ENCODE measurements at regions not wholly inside any gene's neighbourhood (a gene's known extent, or its start where the extent isn't known, plus 50 kb on each side); places are given as distances from the start of the nearest gene placed in this dataset.

- Histone ChIP-seq H3K4me3 (ENCODE audit: low read depth, low read length) (no peak overlapping the region), H3K27me3 (ENCODE audit: control insufficient read depth, insufficient read depth, low read length) (no peaks in the 10 kb centered on the region), H3K9ac (no peak overlapping the region), H3K9me3 (ENCODE audit: control insufficient read depth, low read length) (no peaks in the 10 kb centered on the region), H2AFZ (no peak overlapping the region), H3K79me2 (no peaks in the 10 kb centered on the region), H3K4me2 (ENCODE audit: low read length) (no peak overlapping the region), H3K27ac (no peak overlapping the region), H3K36me3 (ENCODE audit: control insufficient read depth, insufficient read depth, low read length) (no peaks in the 10 kb centered on the region), H3K4me1 (no peaks in the 10 kb centered on the region)
- TF ChIP-seq CTCF (IDR thresholded peaks at IDR 0.05): no peak
Observed at GRCh38 chr15:69920221-69920620, 177.5 kb downstream of the TLE3 start.

GRCh38 chr15:69921626-69922619 is 175.8 kb downstream of the TLE3 start:
- Histone ChIP-seq H3K36me3 (ENCODE audit: control insufficient read depth, insufficient read depth, low read length) (no peaks in the 10 kb centered on the region), H2AFZ (no peak overlapping the region), H3K79me2 (no peaks in the 10 kb centered on the region), H3K9ac (no peak overlapping the region), H3K4me2 (ENCODE audit: low read length) (no peak overlapping the region), H3K4me3 (ENCODE audit: low read depth, low read length) (no peak overlapping the region), H3K27ac (no peak overlapping the region), H3K4me1 (no peaks in the 10 kb centered on the region), H3K9me3 (ENCODE audit: control insufficient read depth, low read length) (no peaks in the 10 kb centered on the region), H3K27me3 (ENCODE audit: control insufficient read depth, insufficient read depth, low read length) (no peaks in the 10 kb centered on the region)
- TF ChIP-seq CTCF (IDR thresholded peaks at IDR 0.05): no peak

GRCh38 chr15:69924531-69924930 is 173.2 kb downstream of the TLE3 start:
- Histone ChIP-seq H3K4me3 (ENCODE audit: low read depth, low read length) (no peak overlapping the region), H3K27ac (no peak overlapping the region), H3K27me3 (ENCODE audit: control insufficient read depth, insufficient read depth, low read length) (no peaks in the 10 kb centered on the region), H3K9ac (no peak overlapping the region), H3K4me1 (no peaks in the 10 kb centered on the region), H2AFZ (no peak overlapping the region), H3K36me3 (ENCODE audit: control insufficient read depth, insufficient read depth, low read length) (no peaks in the 10 kb centered on the region), H3K4me2 (ENCODE audit: low read length) (no peak overlapping the region), H3K79me2 (no peaks in the 10 kb centered on the region), H3K9me3 (ENCODE audit: control insufficient read depth, low read length) (no peaks in the 10 kb centered on the region)
- no peak for TF ChIP-seq CTCF (IDR thresholded peaks at IDR 0.05)

GRCh38 chr15:69926006-69926405 is 171.7 kb downstream of the TLE3 start:
- no peak for TF ChIP-seq CTCF (IDR thresholded peaks at IDR 0.05)
- H3K27ac ChIP-seq: no peak overlapping the region
- no peaks in the 10 kb centered on the region for H3K36me3 ChIP-seq (ENCODE audit: control insufficient read depth, insufficient read depth, low read length)
- no peaks in the 10 kb centered on the region for H3K79me2 ChIP-seq
- H3K9ac ChIP-seq: no peak overlapping the region
- no peaks in the 10 kb centered on the region for H3K27me3 ChIP-seq (ENCODE audit: control insufficient read depth, insufficient read depth, low read length)
- H3K4me1 ChIP-seq: no peaks in the 10 kb centered on the region
- no peak overlapping the region for H3K4me2 ChIP-seq (ENCODE audit: low read length)
- no peak overlapping the region for H3K4me3 ChIP-seq (ENCODE audit: low read depth, low read length)
- no peak overlapping the region for H2AFZ ChIP-seq
- no peaks in the 10 kb centered on the region for H3K9me3 ChIP-seq (ENCODE audit: control insufficient read depth, low read length)
